HG03439 (cell line): ENCODE measurements at regions not wholly inside any gene's neighbourhood (a gene's known extent, or its start where the extent isn't known, plus 50 kb on each side); places are given as distances from the start of the nearest gene placed in this dataset.

ENCODE experiments used
- ATAC-seq: cut with Tn5 transposase; IDR thresholded peaks from one replicate; pipeline ENCODE4 v1.9.1; 2021; ENCODE audit warnings: mild to moderate bottlenecking, moderate library complexity; ENCODE audit not compliant: unreplicated experiment

DNA sequence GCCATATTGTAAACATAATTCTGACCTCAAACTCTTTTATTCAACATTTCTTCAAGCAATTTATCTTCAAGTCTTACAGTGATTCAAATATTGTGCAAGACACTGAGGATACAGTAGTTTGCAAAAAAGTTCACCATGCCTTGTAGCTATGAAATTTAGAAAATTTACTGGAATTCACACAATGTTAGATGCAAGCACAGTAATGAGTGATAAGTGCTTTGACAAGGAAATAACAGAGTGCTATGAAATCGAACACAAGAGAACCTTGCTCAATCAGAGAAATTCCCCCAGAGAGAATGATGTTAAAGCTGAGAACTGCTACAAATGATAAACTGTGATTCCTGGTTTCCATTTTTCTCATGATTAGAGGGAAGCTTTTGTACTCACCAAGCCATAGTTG lies 952.9 kb downstream of the FAT4 start:
- ATAC-seq, result no peak

DNA sequence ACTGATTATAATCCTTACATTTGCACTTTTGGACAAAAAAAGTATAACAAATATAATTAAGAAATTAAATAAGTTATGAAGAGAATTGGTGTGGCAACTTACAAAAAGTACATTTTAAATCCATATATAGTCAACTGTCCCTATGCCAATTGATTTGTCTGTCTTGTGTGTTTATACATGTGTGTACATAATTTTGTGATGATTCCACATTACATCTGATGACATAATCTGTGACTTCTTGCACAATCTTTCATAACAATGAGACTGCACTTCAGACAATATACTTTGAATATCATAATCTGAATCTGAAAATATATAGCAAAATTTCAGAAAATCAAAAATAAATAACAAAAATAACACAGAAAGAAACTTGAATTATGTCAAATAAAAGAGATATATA lies 953.4 kb downstream of the FAT4 start:
- ATAC-seq, result no peak

DNA sequence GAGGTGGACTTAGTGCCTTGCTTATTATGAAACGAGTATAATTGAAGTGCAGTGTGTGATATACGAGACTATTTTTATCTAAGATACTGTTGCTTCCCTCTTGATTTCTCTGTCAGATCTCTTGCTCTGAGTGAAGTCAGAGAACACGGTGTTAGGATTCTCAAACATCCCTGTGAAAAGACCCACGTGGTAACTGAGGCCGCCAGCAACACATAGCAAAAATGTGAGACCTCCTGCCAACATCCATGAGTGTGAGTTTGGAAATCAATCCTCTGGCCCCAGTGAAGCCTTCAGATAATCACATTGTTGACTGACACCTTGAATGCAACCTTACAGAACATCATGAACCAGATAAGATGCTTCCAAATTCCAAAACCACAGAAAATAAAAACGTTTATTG lies 954.4 kb downstream of the FAT4 start:
- no peak for ATAC-seq

DNA sequence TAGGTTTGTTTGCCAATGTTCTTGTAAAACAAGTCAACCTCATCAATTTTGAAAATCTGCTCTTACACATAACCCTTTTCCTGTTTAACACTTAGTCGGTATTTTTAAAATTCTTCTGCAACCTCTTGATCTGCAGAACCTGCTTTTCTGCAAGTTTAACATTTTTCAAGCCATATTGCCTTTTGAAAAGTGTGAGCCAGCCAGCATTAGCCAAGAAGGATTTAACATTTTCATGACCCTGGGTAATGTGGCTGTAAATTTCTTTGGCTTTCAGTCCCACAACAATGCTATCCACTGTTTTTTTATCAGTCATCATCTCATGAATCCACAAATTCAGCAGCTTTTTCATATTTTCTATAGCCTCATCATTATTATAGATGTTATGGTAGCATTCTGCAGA lies 956.5 kb downstream of the FAT4 start:
- ATAC-seq, result no peak

DNA sequence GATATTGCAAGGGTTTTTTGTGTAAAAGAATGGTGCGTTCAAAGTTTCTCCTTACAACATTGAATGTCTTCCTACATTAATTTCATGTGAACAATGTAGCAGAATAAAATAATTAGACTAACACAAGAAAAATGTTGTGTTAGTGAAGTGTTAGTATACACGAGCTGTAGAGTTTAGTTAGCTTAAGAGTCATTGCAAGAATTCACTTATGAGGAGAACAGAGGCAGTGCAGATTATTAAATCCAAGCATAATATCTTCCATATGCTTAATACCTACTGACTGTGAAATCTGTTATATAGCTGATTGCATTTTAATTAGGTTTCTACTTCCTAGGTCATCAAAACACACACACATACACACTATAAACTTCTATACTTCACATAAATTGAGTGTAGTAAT lies 959.0 kb downstream of the FAT4 start:
- ATAC-seq, result no peak

DNA sequence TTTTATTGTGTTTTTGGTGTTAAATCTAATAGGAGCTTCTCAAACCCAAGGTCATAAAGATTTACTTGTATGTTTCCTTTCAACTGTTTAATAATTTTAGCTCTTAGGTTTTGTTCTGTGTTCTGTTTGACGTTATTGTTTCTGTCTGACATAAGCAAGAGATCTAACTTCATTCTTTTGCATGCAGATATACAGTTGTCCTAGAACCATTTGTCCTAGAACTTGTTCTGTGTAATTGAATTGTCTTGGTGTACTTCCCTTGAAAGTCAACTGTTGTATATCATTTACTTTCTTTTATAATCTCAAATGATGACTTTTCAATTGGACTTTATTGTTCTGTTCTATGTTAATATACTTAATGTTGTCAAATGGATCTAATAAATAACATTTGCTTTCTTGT lies 977.1 kb downstream of the FAT4 start:
- no peak for ATAC-seq

DNA sequence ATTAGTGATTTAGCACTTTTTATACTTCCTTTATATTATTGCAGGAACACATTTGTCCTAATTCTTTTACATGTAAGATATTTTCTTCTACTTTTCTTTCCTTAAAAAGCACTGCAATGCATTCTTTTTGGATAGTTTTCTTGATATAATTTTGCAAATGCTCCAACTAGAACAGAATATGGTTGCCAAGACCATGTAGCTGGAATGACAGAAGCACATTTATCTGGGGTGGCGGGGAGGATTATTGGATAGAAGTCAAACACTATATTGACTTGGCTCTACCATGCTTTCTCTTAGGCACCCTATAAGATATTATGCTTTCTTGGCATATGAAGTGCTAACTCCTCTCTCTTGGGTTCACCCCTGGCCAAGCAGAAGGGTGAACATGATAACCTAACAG lies 983.5 kb downstream of the FAT4 start:
- ATAC-seq, result no peak

DNA sequence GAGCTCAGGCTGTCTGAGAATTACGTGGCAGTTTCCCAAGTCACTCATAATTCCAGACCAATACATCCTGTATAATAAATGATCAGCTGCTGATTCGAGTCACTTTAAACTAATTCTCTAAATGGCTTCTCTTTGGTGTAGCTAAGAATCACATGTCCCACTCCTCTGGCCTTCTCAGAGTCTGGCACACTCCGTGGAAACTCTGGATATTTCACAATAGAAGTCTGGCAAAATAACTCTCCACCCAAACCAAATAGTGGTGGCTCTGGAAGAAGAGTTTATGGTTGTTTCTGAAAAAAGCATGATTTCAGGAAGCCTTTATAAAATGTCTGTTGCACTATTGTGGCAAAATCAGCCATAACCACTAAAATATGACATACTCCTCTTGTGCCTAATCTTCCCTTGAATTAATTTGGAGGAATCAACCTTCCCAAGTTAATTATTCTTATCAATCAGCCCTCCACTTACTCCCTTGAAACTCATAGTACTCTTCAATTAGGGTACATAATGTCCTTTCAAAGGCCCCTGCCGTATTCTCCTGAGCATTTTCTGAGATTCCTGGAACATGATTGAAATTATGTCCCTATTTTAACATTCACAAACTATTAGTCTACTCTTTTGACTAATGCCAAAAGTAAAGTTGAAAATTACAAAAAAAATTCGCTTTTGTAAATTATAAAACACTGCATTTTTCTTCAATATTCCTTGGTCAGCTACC lies 991.6 kb downstream of the FAT4 start:
- no peak for ATAC-seq

DNA sequence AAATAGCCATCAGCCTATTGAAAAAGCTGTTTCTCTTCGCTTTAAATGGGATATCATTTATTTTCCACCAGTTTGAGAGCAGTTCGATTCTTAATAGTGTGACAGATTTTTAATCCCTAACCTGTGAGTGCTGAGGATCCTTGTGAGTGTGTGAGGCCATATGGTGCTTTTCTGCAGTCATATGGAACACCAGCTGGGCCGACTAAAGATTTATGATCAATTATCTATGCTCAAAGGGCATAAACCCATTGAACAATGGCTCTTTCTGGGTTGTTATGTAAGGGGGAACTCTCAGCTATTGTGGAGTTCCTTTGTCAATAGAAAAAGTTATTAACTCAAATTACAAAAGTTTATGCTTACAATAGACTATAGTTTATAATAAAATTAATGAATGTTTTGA lies 1003.6 kb downstream of the FAT4 start:
- ATAC-seq, result no peak

DNA sequence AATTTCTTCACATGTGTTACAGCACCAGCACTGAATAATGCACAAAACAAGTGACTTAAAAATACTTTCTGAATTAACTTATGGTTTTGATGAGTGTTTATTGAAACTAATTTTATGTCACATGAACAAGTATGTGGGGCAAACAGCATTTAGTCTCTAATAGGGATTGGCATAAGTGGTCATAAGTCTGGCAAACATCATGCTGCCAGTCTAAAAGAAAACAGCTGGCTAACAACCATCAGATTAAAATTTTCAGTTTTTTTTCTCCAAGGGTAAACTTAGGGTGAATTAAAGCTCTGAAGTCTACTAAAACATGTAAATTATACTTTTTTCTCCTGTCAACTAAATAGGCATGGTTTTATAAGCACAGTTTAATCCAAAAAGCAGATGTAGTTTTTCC lies 1014.2 kb downstream of the FAT4 start:
- no peak for ATAC-seq

DNA sequence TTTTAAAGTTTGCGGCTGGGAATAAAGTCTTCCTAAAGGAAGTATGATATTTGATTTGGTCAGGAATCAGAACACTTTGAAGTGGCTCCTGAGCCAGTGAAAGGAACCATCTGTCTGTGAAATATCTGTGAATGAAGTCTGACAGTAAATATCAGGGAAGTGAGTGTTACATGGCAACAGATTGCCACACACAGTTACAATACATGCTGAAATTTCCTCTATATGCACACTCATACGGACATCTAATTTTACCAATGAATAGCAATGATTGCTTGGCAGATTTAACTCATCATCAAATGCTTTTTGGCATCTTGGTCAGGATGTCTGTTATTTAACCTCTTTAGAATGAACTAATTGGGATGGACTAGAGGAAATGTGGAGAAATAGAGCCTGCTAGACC lies 1023.8 kb downstream of the FAT4 start:
- no peak for ATAC-seq

DNA sequence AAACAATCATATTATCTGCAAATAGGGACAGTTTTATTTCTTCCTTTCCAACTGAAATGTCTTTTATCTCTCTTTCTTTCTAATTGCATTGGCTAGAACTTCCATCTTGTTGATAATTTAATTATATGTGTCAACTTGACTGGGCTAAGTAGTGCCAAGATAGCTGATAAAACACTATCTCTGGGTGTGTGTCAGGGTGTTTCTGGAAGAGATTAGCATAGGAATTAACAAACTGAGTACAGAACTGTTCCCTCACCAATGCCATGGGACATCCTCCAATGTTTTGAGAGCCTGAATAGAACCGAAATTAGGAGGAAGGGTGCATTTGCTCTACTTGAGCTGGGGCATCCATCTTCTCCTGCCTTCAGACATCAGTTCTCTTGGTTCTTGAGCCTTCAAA lies 1027.2 kb downstream of the FAT4 start:
- no peak for ATAC-seq

DNA sequence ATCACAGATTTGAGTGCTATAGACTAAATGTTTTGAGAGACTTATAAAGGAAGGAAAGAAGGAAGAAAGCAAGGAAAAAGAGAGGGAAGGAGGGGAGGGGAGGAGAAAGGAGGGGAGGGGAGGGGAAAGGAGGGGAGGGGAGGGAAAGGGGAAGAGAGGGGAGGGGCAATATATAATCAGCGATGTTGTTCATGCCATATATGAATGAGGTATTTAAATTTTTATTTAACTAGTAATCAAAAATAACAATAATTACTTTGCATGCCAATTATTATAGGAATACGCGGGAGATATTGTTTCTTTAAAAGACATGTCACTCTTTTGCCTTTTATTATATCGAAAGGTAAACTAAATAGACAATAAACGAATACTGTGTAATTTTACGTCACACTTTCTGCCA lies 1029.7 kb downstream of the FAT4 start:
- ATAC-seq, result no peak

DNA sequence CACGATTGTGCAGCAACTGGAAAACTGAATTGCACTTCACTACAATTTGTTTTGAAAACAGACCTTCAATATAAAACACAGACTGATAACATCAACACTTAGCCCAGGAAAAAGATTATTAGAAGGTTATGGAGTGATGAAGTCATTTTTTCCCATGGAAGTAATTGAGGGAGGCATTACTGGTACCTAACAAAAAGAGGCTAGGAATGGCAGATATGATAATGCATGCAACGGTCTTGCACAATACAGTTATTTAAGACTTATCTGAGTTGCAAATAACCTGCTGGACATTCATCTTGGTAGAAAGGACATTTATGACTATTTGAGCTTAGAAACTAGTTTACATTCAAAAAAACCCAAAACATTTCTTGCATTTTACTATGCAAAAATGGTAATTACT lies 1031.9 kb downstream of the FAT4 start:
- ATAC-seq, result no peak

DNA sequence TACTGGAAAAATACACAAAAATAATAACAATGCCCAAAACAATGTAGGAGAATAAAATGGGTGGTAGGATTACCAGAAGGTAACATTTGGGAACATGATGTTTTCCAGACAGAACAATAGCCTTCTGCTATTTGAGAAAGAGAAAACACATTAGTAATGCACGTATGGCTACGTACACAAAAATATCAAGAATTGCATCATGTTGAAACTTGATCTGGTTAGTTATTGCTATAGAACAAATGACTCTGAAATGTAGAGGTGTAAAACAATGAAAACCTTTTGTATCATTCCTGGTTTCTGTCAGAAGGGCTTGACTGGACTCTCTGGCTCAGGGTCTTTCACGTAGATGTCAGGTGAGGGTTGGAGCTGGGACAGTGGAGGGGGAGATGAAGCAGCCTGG lies 1040.0 kb downstream of the FAT4 start:
- no peak for ATAC-seq

DNA sequence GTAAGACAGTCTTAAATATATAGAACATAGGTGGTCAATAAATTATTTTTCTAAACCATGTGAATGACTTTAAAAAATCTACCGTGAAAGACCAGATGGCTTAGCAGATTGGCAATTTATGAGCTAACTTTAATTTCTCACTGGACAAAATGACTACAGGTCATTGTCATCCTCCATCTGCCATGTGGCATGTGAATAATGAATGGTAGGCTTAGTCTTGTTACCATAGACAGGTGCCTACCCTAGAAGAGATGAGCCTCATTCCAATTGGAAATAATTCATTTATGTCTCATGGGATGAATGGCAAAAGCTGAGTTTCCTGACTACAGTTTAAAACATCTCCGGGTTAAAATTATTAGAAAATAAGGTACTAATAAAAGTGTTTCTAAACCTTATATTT lies 1043.3 kb downstream of the FAT4 start:
- ATAC-seq, result no peak

DNA sequence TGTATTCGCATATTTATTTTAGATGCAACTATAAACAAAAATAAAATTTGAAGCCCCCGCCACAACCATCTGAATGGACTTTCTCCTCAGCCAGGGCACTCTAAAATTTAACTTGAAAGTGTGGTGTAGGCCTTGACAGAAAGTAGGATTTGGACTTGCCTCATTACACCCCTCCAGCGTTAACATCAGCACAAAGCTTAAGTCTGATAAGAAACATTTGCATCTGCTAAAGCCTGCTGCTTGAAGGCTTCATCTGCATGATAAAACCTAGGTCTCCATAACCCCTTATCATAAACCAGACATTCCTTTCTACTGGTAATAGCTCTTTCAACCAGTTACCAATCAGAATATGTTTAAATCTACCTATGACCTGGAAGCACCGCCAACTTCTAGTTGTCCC lies 1046.5 kb downstream of the FAT4 start:
- no peak for ATAC-seq

DNA sequence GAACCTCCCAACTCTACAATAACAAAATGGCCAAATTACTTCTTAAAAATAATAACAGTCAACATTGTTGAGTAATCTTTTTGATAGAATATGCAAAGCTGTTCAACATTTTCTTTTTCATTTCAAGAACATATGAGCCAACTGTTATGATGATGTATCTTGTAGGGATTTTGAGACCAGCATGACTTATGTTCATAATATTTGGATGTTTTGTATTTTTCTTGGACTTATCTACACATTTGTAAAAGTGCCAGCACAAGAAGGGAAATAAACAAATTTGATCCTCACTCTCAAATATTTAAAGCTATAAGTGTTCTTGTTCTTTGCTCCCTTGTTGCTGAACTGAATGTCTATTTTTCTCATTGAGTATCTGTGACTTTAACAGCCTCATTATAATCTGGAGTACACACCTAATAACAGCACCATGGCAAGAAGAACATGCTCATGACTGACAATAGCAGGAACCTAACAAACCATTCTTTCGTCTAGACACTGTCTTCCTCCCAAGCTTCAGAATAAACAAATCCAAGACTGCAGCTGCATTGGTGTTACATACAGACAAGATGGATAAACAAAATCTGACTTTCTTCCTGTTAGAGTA lies 1049.7 kb downstream of the FAT4 start:
- no peak for ATAC-seq

DNA sequence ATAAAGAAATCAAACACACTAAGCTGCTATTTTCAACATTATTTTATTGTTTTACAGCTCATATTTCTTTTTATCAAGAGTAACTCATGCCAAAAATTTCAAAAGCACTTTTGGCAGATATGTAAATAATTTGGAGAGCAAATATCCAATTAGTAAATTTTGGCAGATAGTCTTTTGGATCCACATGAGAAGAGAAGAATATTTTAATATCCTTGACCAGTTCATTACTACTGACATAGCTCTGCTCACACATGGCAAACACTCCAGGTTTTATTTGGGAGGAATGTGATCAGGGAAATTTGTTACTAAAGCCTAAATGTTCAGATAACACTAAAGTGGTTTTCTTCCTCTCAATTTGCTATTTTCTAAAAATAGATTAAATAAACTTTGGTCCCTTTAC lies 1054.3 kb downstream of the FAT4 start:
- no peak for ATAC-seq

DNA sequence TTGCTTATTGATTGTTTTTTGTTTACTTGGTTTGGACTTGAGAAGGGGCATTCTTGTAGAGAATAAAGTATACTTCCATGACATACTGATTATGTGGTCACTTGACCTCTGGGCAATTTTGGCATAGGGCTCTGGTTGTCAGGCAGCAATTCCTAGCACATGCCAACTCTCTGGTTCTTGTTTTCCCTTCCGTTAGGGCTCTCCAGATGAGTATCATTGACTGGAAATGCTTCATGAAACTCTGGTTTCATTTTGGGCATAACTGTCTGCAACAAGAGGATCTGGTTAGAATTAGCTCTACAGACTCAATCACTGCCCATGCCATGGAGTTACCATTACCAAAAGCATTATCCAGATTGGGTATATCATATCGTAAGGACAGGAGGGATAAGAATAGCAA lies 1057.9 kb downstream of the FAT4 start:
- ATAC-seq, result no peak

DNA sequence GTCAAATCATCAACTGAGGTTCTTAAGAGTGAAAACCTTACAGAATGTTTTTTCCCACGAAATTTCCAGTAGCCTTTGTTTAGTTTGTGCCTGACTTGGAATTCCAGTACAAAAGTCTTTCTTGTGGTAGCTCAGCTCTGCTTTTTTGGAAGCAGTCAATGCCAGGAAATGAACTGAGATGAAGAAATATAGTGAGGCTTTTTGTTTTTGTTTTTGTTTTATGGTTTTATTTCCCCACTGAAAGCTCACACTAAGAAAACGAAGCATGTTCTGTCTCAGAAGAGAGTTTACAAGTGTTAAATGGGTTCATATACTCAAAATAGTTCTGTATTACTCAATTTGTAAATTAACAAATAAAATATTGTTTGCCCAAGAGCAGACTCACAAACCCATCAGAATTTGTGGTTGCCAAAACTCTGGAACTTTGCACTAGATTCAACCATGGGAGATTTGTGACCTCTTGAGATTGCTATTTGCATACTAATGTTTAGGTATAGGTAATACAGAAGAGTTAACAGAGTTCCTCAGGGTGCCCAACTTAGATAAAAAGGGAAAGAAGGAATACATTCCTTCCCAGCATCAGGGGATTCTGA lies 1060.8 kb downstream of the FAT4 start:
- no peak for ATAC-seq

DNA sequence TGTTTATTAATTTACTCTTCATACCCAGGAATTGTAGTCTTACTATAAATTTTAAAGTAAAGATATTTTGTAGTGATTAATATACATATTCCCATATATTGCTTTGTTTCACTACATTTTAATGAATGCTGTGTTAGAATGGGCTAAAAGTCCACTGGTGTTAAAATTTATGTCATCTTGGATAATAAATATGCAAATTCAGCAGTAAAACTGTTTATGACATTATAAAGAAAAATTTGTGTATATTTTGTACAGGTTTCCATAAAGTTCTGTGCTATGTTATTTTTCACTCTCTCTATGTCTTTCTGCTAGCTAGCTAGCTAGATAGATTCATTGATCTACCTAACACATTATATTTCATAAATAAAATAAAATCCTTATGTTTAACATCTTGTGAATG lies 1071.2 kb downstream of the FAT4 start:
- no peak for ATAC-seq

DNA sequence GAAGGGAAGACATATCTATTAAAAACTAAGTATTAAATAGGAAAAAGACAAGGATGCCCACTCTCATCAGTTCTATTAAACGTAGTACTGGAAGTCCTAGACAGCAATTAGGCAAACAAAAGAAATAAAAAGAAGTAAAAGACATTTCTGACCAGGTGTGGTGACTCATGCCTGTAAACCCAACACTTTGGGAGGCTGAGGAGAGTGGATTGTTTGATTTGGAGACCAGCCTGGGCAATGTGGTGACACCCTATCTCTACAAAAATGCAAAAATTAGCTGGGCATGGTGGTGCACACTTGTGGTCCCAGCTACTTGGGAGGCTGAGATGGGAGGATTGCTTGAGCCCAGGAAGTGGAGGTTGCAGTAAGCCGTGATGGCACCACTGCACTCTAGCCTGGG lies 1071.8 kb downstream of the FAT4 start:
- ATAC-seq, result no peak
